Ascending aorta (tissue), 2 donors: ENCODE measurements at regions not wholly inside any gene's neighbourhood (a gene's known extent, or its start where the extent isn't known, plus 50 kb on each side); places are given as distances from the start of the nearest gene placed in this dataset.

Experiments used
- DNase-seq, 2 donors: peaks; one replicate each; pipeline ENCODE4 v3.0.0-alpha.2; 2019; ENCODE audit warnings: low spot score in 2 of 2
- H3K27ac ChIP-seq, 2 donors: fragments of 200-600 bp; sonication (generic); one replicate each; pipeline ENCODE4 v1.5.1; 2016 to 2017; ENCODE audit warnings: mild to moderate bottlenecking in 1 of 2
- H3K27me3 ChIP-seq: fragments of 200-600 bp; sonication (generic); one replicate; pipeline ENCODE4 v1.5.1; 2017
- H3K36me3 ChIP-seq, 2 donors: fragments of 200-600 bp; sonication (generic); one replicate each; pipeline ENCODE4 v1.5.1; 2016
- H3K4me1 ChIP-seq, 2 donors: fragments of 200-600 bp; sonication (generic); one replicate each; pipeline ENCODE4 v1.5.1; 2016 to 2017; ENCODE audit warnings: mild to moderate bottlenecking in 1 of 2
- H3K4me3 ChIP-seq, 2 donors: fragments of 200-600 bp; sonication (generic); one replicate each; pipeline ENCODE4 v1.5.1; 2016 to 2017; ENCODE audit warnings: mild to moderate bottlenecking in 1 of 2
- H3K9me3 ChIP-seq, 2 donors: fragments of 200-600 bp; sonication (generic); one replicate each; pipeline ENCODE4 v1.5.1; 2016
- CTCF ChIP-seq, 3 experiments: fragments of 200-600 bp in 2 of 3; fragments of 450-650 bp in 1 of 3; sonication (generic) in 2 of 3; IDR thresholded peaks; one replicate each; pipeline ENCODE4 v1.5.1; 2016 to 2019; ENCODE audit warnings: antibody characterized with exemption in 3 of 3, mild to moderate bottlenecking in 1 of 3, moderate library complexity in 1 of 3
- intact Hi-C: fragments of 100-400 bp; cut with DNase I; formaldehyde crosslinking; loops from one replicate; pipeline ENCODE4 v1.15.1; 2023

GRCh38 chr6:113695516-113695915 lies 161.6 kb upstream of the MARCKS start:
- H3K4me1 ChIP-seq: no peaks in the 10 kb centered on the region
- no peak for DNase-seq
- no peak for TF ChIP-seq CTCF (IDR thresholded peaks at IDR 0.05)
- no peak overlapping the region for H3K4me3 ChIP-seq
- H3K36me3 ChIP-seq: no peaks in the 10 kb centered on the region
- no peaks in the 10 kb centered on the region for H3K9me3 ChIP-seq
- intact Hi-C loops: no loop called here
- H3K27ac ChIP-seq: no peak overlapping the region
- no peaks in the 10 kb centered on the region for H3K27me3 ChIP-seq

- Histone ChIP-seq H3K27me3 (no peaks in the 10 kb centered on the region), H3K9me3 (no peaks in the 10 kb centered on the region), H3K4me1 (no peaks in the 10 kb centered on the region), H3K4me3 (no peak overlapping the region), H3K36me3 (no peaks in the 10 kb centered on the region), H3K27ac (no peak overlapping the region)
- no peak for TF ChIP-seq CTCF (IDR thresholded peaks at IDR 0.05)
- no peak for DNase-seq
- intact Hi-C loops: no loop called here
These were observed 160.2 kb upstream of the MARCKS start for GRCh38 chr6:113696960-113697359.

- Histone ChIP-seq H3K27me3 (no peaks in the 10 kb centered on the region), H3K27ac (no peak overlapping the region), H3K4me3 (no peak overlapping the region), H3K4me1 (no peaks in the 10 kb centered on the region), H3K36me3 (no peaks in the 10 kb centered on the region), H3K9me3 (no peaks in the 10 kb centered on the region)
- no peak for TF ChIP-seq CTCF (IDR thresholded peaks at IDR 0.05)
- DNase-seq: no peak
- intact Hi-C loops: no loop called here
These were observed 159.3 kb upstream of the MARCKS start for GRCh38 chr6:113697632-113698410.

- H3K4me1 ChIP-seq: no peaks in the 10 kb centered on the region
- DNase-seq: no peak
- intact Hi-C loops: no loop called here
- H3K4me3 ChIP-seq: no peak overlapping the region
- no peaks in the 10 kb centered on the region for H3K36me3 ChIP-seq
- H3K9me3 ChIP-seq: no peaks in the 10 kb centered on the region
- no peak overlapping the region for H3K27ac ChIP-seq
- no peaks in the 10 kb centered on the region for H3K27me3 ChIP-seq
- no peak for TF ChIP-seq CTCF (IDR thresholded peaks at IDR 0.05)
These were observed 157.9 kb upstream of the MARCKS start for GRCh38 chr6:113699239-113699638.

- no peak for DNase-seq
- Histone ChIP-seq H3K9me3 (no peaks in the 10 kb centered on the region), H3K36me3 (no peaks in the 10 kb centered on the region), H3K27ac (no peak overlapping the region), H3K27me3 (no peaks in the 10 kb centered on the region), H3K4me1 (no peaks in the 10 kb centered on the region), H3K4me3 (no peak overlapping the region)
- no peak for TF ChIP-seq CTCF (IDR thresholded peaks at IDR 0.05)
- intact Hi-C loops: no loop called here
These were observed 155.4 kb upstream of the MARCKS start for GRCh38 chr6:113701552-113702254.
